ENCODE measurements at regions not wholly inside any gene's neighbourhood (a gene's known extent, or its start where the extent isn't known, plus 50 kb on each side); places are given as distances from the start of the nearest gene placed in this dataset.

- no peak for TF ChIP-seq CTCF (IDR thresholded peaks at IDR 0.05; ENCODE audit: borderline replicate concordance, insufficient read depth, low read depth, low read length)
- H3K4me3 ChIP-seq (ENCODE audit: low read depth, low read length) = no peak overlapping the region
These were observed 215.4 kb downstream of the SOX9 start for GRCh38 chr17:72336026-72336803.

- H3K4me3 ChIP-seq (ENCODE audit: low read depth, low read length) = no peak overlapping the region
- TF ChIP-seq CTCF (IDR thresholded peaks at IDR 0.05; ENCODE audit: borderline replicate concordance, insufficient read depth, low read depth, low read length) = no peak
These were observed 215.9 kb downstream of the SOX9 start for GRCh38 chr17:72336804-72337070.

GRCh38 chr17:72338304-72338703 lies 217.5 kb downstream of the SOX9 start:
- no peak overlapping the region for H3K4me3 ChIP-seq (ENCODE audit: low read depth, low read length)
- TF ChIP-seq CTCF (IDR thresholded peaks at IDR 0.05; ENCODE audit: borderline replicate concordance, insufficient read depth, low read depth, low read length) = no peak

GRCh38 chr17:72338847-72339790 lies 218.3 kb downstream of the SOX9 start:
- no peak for TF ChIP-seq CTCF (IDR thresholded peaks at IDR 0.05; ENCODE audit: borderline replicate concordance, insufficient read depth, low read depth, low read length)
- no peak overlapping the region for H3K4me3 ChIP-seq (ENCODE audit: low read depth, low read length)

- no peak for TF ChIP-seq CTCF (IDR thresholded peaks at IDR 0.05; ENCODE audit: borderline replicate concordance, insufficient read depth, low read depth, low read length)
- H3K4me3 ChIP-seq (ENCODE audit: low read depth, low read length) = no peak overlapping the region
These were observed 220.0 kb downstream of the SOX9 start for GRCh38 chr17:72340836-72341235.

- TF ChIP-seq CTCF (IDR thresholded peaks at IDR 0.05; ENCODE audit: borderline replicate concordance, insufficient read depth, low read depth, low read length) = no peak
- H3K4me3 ChIP-seq (ENCODE audit: low read depth, low read length) = no peak overlapping the region
These were observed 221.2 kb downstream of the SOX9 start for GRCh38 chr17:72342061-72342460.
